Pulmonary artery endothelial cell (primary cell): ENCODE measurements at regions not wholly inside any gene's neighbourhood (a gene's known extent, or its start where the extent isn't known, plus 50 kb on each side); places are given as distances from the start of the nearest gene placed in this dataset.
"Not testable (repeated sequence)": the region's sequence is repeated elsewhere in the genome, so short reads cannot be mapped to it uniquely, and the experiment has no call there.

Experiments
- DNase-seq: peaks from one replicate; pipeline ENCODE4 v3.0.0-alpha.2; 2011; ENCODE audit warnings: low read depth, low spot score

DNA sequence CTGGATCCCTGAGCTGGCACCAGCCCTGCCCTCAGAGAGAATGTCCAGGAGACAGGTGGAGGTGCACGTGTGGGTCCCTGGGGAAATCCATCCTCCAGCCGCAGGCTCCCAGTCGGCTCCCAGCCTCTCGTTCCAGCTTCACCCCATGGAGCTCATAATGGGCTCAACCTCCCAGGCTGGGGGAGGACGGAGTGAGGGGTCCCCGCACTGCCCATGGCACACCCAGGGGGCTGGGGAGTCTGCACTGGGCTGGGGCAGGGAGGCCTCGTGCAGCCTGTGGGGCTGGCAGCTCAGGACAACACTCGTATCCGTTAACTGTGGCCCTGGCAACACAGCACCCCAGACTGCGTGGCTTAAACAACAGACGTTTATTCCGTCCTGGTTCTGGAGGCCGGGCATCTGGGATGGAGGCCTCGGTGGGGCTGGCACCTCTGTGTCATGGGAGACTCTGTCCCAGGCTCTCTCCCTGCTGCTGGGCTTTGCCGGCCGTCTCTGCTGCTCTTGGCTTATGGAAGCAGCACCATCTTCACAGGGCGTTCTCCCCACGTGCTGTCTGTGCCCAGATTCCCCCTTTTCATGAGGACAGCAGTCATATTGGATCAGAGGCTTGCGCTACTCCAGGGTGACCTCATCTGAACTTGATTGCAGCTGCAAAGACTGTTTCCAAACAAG is 223.6 kb downstream of the TMEM121 start:
- DNase-seq = not testable (repeated sequence)

- DNase-seq = not testable (repeated sequence)
Measured at GRCh38 chr14:105751291-105751751, 224.9 kb downstream of the TMEM121 start.

DNA sequence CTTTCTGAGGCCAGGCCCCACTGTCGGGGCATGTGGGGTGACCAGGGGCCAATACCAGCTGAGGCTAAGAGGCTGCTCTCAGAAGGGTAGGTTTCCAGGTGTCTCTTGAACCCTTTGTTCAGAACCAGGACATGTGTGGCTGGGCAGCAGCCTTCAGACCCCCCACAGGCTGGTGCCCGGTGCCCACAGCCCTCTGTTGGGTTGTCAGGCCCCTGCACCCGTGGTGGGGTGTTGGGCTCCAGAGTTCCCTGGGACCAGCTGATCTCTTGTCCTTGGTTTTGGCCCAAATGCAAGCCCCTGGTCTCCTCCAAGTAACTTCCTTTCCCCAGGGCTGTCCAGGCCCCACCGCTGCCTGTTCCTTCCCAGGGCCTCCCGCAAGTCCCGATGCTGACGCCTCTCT is 226.0 kb downstream of the TMEM121 start:
- DNase-seq = not testable (repeated sequence)

DNA sequence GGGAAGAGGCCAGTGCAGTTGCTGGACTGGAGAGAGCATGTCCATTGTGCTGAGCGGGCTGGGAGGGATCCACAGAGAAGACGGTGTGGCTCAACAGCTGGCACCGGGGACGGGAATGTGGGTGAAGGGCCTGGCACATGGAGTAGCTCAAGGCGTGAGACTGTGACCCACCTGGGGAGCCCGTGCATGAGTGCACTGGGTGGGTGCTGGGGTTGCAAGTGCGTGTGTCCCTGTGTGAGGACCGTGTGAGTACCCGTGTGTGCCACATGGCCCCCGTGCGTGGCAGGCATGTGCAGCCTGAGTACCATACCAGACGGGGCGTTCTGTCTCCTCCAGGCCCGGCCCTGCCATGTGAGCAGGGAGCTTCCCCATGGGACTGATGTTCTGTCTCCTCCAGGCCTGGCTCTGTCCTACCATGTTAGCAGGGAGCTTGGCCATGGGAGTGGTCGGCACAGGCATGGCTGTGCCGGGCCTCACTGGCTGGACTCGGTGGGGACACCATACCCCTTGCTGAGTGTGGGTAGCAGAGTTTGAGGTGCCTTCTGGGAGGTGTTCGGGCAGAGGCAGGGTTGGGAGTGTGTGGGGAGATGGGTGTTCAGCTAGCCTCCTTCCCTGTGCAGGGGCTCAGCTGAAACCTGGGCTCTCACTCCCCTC is 234.4 kb downstream of the TMEM121 start:
- DNase-seq = no peak

DNA sequence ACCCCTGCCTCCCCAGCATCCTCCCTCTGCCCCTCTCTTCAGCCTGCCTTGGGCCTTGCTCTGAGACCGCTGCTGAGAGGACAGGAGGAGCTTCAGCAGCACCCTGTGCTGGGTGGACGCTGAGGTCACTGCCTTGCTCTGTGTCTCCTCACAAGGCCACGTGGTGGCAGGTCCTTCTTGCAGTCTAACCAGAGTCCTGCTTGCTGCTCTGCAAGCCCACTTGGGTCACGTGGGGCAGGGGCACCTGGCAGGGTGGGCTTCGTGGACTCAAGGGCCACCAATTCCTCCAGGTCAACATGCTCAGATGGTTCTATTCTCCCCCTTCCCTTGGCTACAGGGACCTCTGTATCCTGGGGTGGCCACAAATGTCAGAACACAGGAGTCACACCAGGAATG is 235.0 kb downstream of the TMEM121 start:
- DNase-seq = not testable (repeated sequence)

DNA sequence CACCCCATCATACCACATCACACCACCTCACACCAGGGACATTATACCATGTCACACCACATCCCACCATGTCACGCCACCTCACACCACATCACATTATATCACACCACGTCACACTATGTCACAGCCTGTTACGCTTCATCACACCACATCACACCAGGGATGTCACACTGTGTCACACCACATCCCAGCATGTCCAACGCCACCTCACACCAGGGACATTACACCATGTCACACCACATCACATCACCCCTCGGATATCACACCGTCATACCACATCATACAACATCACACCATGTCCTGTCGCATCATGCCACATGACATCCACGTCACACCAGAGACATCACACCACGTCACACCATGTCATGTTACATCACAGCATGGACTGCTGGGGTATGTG is 235.5 kb downstream of the TMEM121 start:
- no peak for DNase-seq

GRCh38 chr14:105762262-105762661 is 235.9 kb downstream of the TMEM121 start:
- DNase-seq = not testable (repeated sequence)

DNA sequence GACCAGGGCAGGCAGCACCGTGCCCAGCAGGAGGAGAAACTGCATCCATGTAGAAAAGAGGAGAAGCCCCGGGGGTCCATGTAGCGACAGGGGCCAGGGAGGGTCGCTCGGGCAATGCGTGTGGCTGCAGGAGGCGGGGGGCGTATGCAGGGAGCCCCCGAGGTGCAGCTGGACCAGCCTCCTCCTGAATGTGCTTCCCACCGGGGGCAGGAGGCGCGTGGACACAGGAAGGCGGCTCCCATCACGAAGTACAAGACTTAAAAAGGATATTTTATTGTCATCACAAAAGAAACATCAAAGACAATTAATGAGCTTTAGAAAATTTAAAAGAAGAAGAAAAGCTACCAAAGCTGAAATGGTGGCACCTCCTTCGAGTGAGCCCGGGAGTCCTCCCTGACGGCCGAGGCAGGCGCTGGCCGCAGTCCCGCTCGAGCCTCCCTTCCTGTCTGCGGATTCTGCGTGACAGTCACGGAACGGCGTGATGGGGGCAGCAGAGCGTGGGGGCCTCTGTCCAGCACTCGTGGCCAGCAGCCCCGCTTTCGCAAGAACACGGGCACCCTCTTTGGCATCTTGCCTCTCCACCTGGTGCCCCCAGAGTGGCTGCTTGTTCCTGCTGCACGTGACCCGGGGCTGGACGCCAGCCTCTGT is 238.0 kb downstream of the TMEM121 start:
- not testable (repeated sequence) for DNase-seq

- DNase-seq = not testable (repeated sequence)
Measured at GRCh38 chr14:105765072-105765825, 238.9 kb downstream of the TMEM121 start.

DNA sequence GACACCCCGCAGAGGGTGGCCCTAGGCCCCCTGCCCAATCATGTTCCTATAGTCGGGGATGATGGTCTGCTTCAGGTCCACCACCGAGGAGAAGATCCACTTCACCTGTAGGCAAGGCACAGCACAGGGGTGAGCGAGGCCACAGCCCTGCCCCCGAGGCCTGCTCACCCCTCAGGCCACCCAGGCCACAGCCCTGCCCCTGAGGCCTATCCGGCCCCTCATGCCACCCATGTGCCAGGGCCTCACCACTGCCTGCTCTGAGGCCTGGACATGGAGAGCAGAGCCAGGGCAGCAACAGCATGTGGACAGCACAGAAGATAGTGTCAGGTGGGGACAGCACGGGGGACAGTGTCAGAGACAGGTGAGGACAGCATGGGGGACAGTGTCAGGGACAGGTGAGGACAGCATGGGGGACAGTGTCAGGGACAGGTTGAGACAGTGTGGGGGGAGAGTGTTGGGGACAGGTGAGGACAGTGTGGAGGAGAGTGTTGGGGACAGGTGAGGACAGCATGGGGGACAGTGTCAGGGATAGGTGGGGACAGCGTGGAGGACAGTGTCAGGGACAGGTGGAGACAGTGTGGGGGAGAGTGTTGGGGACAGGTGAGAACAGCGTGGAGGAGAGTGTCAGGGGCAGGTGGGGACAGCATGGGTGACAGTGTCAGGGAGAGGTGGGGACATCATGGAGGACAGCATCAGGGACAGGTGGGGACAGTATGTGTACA is 239.7 kb downstream of the TMEM121 start:
- DNase-seq = no peak

GRCh38 chr14:105767315-105767714 is 240.9 kb downstream of the TMEM121 start:
- no peak for DNase-seq

- DNase-seq = not testable (repeated sequence)
Measured at GRCh38 chr14:105768039-105768438, 241.7 kb downstream of the TMEM121 start.

- DNase-seq = not testable (repeated sequence)
Measured at GRCh38 chr14:105769061-105769730, 242.8 kb downstream of the TMEM121 start.

GRCh38 chr14:105770619-105771216 is 244.3 kb downstream of the TMEM121 start:
- not testable (repeated sequence) for DNase-seq

DNA sequence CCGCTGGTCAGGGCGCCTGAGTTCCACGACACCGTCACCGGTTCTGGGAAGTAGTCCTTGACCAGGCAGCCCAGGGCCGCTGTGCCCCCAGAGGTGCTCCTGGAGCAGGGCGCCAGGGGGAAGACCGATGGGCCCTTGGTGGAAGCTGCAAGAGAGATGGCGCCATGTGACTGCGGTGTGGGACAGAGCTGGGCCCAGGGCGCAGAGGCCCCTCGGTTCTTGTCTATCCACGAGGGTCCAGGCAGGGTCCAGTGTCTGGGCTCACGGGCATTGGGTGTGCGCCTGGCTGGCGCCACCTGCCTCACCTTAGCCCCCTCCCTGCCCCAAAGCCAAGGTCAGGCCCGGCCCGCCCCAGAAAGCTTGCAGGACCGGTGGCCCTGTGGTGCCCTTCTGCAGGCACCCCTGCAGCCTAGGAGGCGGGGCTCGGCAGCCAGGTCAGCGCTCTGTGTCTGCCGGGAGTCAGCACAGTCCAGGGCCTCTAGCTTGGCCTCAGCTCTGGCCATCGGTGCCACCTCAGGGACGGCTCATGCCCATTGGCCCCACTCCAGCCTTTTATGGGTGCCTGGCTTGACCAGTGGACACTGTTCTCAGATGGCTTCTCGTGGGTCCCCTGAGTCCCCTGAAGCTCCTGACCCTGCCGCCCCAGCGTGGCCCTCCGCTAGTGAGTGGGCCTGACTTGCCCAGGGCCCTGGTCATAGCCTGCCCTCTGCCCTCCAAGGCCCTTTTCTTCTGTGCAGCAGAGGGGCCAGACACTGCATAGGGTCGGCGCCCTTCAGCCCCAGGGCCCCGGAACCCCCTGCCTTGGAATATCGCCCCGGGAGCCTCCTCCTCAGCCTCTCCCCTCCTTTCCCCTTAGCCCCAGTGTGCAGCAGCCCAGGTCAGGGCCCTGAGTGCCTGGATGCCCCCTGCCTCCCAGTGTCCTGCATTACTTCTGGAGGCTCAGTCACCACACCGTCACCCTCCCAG is 245.2 kb downstream of the TMEM121 start:
- DNase-seq = not testable (repeated sequence)

DNA sequence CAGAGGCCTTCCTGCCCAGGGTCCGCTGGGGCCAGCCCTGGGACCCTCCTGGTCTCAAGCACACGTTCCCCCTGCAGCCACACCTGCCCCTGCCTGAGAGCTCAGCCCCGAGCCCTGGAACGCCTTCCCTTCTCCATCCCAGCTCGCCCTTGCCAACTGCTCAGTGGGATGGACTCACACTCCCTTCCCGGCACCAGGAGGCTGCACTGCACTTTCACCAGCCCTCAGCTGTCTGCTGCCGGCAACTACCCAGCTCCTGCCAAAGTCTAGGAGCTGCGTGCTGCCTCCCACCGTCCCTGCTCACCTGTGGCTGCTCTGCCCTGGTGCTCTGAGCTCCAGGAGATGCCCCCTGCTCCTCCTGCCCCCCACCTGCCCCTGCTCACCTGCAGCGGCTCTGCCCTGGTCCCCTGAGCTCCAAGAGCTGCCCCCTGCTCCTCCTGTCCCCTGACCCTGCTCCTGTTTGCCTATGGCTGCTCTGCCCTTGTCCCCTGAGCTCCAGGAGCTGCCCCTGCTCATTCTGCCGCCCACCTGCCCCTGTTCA is 246.4 kb downstream of the TMEM121 start:
- not testable (repeated sequence) for DNase-seq

- no peak for DNase-seq
Measured at GRCh38 chr14:105773584-105773983, 247.2 kb downstream of the TMEM121 start.

- DNase-seq = no peak
Measured at GRCh38 chr14:105774001-105774400, 247.6 kb downstream of the TMEM121 start.
